Choroid plexus epithelial cell (primary cell): ENCODE measurements at regions not wholly inside any gene's neighbourhood (a gene's known extent, or its start where the extent isn't known, plus 50 kb on each side); places are given as distances from the start of the nearest gene placed in this dataset.

ENCODE experiments used
- DNase-seq: peaks from one replicate; pipeline ENCODE4 v3.0.0-alpha.2; 2010; ENCODE audit warnings: low read depth
- H3K4me3 ChIP-seq: 2 replicates; pipeline ENCODE4 v1.5.1; 2011; ENCODE audit warnings: low read depth, mild to moderate bottlenecking, control low read depth, low read length, moderate library complexity
- TF ChIP-seq, protein P1 (sequence below): conservative IDR thresholded peaks from 2 replicates; pipeline ENCODE4 v1.5.1; 2011; ENCODE audit warnings: low read depth, mild to moderate bottlenecking, control low read depth, inconsistent platforms, low read length, moderate library complexity

DNA sequence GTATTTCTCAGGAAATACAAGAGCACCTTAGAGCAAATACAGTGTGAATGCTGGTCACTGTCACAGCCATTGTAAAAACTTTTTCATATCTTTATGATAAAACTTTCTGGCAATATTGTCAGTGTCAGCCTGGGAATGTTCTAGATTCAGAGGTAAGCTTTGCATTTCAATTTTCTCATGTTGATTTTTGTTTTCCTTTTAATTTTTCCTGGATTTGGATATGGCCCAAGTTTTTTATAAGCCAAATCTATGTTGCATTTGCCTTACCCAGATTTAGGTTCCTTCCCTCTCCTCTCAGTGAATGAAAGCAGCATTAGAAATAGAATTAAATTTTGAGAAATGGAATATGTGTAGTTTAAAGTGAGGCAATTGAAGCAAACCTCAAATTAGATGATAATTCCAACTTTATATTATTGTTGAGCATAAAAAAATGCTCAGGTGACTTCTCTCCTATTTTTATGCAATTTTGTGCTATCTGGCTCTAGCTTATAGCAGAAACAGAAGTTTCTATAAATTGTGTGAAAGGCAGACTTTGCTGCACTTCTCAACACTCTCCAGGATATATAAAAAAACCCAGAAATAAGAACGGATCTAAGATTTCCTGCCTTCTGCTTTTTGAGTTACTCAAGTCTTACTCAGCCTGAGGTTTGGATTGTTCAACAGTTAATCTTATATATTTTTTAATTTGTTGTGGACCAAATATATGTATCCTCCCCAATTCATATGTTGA lies 368.2 kb upstream of the PRICKLE1 start:
- DNase-seq, result no peak
- TF ChIP-seq, protein P1, sequence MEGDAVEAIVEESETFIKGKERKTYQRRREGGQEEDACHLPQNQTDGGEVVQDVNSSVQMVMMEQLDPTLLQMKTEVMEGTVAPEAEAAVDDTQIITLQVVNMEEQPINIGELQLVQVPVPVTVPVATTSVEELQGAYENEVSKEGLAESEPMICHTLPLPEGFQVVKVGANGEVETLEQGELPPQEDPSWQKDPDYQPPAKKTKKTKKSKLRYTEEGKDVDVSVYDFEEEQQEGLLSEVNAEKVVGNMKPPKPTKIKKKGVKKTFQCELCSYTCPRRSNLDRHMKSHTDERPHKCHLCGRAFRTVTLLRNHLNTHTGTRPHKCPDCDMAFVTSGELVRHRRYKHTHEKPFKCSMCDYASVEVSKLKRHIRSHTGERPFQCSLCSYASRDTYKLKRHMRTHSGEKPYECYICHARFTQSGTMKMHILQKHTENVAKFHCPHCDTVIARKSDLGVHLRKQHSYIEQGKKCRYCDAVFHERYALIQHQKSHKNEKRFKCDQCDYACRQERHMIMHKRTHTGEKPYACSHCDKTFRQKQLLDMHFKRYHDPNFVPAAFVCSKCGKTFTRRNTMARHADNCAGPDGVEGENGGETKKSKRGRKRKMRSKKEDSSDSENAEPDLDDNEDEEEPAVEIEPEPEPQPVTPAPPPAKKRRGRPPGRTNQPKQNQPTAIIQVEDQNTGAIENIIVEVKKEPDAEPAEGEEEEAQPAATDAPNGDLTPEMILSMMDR, result no peak
- no peak overlapping the region for H3K4me3 ChIP-seq

DNA sequence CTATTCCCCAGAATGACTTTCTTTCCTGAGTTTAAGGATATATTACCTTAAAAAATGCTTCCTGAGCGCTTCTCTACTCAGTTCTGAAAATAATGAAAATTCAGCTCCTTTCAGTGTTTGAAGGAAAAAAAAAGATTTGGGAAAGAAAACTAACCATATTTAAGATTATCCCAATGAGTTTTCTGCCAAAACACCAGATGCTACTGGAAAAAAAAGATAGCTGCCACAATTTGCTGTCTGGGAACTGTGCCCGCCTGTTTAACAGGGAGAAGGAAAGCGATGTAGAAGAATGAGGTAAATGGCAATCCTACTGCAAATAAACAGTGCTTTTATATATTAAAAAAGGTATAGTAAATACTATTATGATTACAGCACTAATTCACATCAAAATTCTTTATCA lies 367.6 kb upstream of the PRICKLE1 start:
- H3K4me3 ChIP-seq, result no peak overlapping the region
- TF ChIP-seq, protein P1, result no peak
- no peak for DNase-seq

DNA sequence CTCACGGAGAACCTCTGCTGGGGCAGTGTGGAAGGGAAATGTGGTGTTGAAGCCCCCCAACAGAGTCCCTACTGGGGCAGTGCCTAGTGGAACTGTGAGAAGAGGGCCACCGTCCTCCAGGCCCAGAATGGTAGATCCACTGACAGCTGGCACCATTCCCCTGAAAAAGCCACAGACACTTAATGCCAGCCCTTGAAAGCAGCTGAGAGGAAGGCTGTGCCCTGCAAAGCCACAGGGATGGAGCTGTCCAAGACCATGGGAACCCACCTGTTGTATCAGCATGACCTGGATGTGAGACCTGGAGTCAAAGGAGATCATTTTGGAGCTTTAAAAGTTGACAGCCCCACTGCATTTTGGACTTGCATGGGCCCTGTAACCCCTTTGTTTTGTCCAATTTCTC lies 363.5 kb upstream of the PRICKLE1 start:
- TF ChIP-seq, protein P1, result no peak
- DNase-seq, result no peak

GRCh38 chr12:42946871-42947381 lies 357.4 kb upstream of the PRICKLE1 start:
- TF ChIP-seq, protein P1, result no peak
- no peak overlapping the region for H3K4me3 ChIP-seq
- DNase-seq, result no peak

More for the DNA sequence above, 363.5 kb upstream of the PRICKLE1 start:
- H3K4me3 ChIP-seq, result no peak overlapping the region

DNA sequence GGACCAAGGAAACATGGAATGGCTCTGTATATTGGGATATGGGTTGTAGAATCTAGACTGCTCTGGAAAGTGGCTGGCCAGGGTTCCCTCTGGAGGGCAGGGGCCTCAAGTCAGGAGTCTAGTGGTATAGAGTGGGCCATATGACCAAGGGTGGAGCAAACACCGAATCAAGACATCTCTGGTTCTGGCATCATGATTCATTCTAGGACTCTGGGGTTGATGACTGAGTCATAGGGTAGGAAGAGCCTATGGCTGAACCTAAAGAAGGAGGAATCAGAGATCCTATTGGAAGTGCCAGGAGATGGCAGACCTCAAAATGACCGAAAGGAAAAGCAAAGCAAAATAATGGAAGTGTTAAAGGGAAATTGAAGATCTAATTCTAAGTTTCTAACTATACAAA lies 356.4 kb upstream of the PRICKLE1 start:
- no peak overlapping the region for H3K4me3 ChIP-seq
- DNase-seq, result no peak
- TF ChIP-seq, protein P1, result no peak

DNA sequence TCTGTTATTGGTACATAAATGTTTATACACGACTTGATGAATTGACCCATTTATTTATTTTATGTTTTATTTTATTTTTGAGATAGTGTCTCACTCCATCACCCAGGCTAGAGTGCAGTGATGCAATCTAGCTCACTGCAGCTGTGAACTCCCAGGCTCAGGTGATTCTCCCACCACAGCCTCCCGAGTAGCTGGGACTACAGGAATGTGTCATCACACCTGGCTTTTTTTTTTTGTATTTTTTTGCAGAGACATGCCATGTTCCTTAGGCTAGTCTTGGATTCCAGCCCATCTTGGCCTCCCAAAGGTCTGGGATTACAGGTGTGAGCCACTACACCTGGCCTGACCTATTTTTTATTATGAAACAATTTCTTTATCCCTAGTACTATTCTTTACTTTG lies 355.0 kb upstream of the PRICKLE1 start:
- no peak for DNase-seq
- H3K4me3 ChIP-seq, result no peak overlapping the region
- TF ChIP-seq, protein P1, result no peak

DNA sequence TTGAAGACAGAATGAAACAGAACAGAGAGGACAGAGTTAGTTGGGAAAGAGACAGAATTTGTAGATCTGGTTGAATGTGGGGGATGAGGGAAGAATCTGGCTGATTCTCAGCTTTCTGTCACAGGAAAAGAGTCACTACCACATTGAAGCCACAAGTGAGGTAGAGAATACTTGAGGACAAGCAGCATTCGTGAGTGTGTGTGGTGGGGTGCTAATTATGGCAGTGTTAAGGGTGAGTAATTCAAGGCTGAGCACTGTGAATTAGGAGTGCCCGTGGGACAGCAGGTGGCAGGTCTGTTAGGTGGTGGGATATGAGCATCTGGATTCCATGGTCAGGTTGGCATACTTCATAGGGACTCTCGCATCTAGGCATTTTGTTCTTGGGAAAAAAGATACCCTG lies 347.4 kb upstream of the PRICKLE1 start:
- H3K4me3 ChIP-seq, result no peak overlapping the region
- DNase-seq, result no peak
- TF ChIP-seq, protein P1, result no peak
